HG02642 (cell line): ENCODE measurements at regions not wholly inside any gene's neighbourhood (a gene's known extent, or its start where the extent isn't known, plus 50 kb on each side); places are given as distances from the start of the nearest gene placed in this dataset.

Experiments
- ATAC-seq: cut with Tn5 transposase; IDR thresholded peaks from one replicate; pipeline ENCODE4 v1.9.1; 2021; ENCODE audit warnings: mild to moderate bottlenecking; ENCODE audit not compliant: unreplicated experiment, poor library complexity

- ATAC-seq, result no peak
These were observed 80.3 kb downstream of the NXPE2 start for GRCh38 chr11:114758627-114759026.

GRCh38 chr11:114762408-114762807, 84.1 kb downstream of the NXPE2 start:
- ATAC-seq, result no peak

GRCh38 chr11:114764563-114764962, 86.2 kb downstream of the NXPE2 start:
- ATAC-seq, result no peak

GRCh38 chr11:114771172-114771571, 92.8 kb downstream of the NXPE2 start:
- no peak for ATAC-seq

- no peak for ATAC-seq
These were observed 95.4 kb downstream of the NXPE2 start for GRCh38 chr11:114773541-114774338.

- no peak for ATAC-seq
These were observed 96.5 kb downstream of the NXPE2 start for GRCh38 chr11:114774599-114775361.

- ATAC-seq, result no peak
These were observed 97.7 kb downstream of the NXPE2 start for GRCh38 chr11:114775875-114776621.

- no peak for ATAC-seq
These were observed 98.6 kb downstream of the NXPE2 start for GRCh38 chr11:114776956-114777355.

GRCh38 chr11:114779189-114779588, 100.9 kb downstream of the NXPE2 start:
- no peak for ATAC-seq

GRCh38 chr11:114782650-114783310, 104.5 kb downstream of the NXPE2 start:
- ATAC-seq, result no peak

GRCh38 chr11:114783805-114784204, 105.5 kb downstream of the NXPE2 start:
- no peak for ATAC-seq

GRCh38 chr11:114784216-114784615, 105.9 kb downstream of the NXPE2 start:
- ATAC-seq, result no peak

GRCh38 chr11:114784891-114785290, 106.6 kb downstream of the NXPE2 start:
- no peak for ATAC-seq

GRCh38 chr11:114785820-114786219, 107.5 kb downstream of the NXPE2 start:
- no peak for ATAC-seq

- ATAC-seq, result no peak
These were observed 108.8 kb downstream of the NXPE2 start for GRCh38 chr11:114787126-114787525.

GRCh38 chr11:114790910-114791309, 112.6 kb downstream of the NXPE2 start:
- ATAC-seq, result no peak

- no peak for ATAC-seq
These were observed 115.8 kb downstream of the NXPE2 start for GRCh38 chr11:114794048-114794684.

GRCh38 chr11:114796954-114797721, 118.8 kb downstream of the NXPE2 start:
- no peak for ATAC-seq

GRCh38 chr11:114799476-114799875, 121.1 kb downstream of the NXPE2 start:
- no peak for ATAC-seq
